ENCODE measurements at regions not wholly inside any gene's neighbourhood (a gene's known extent, or its start where the extent isn't known, plus 50 kb on each side); places are given as distances from the start of the nearest gene placed in this dataset.

- TF ChIP-seq ZNF329 (CRISPR knock-in tag; IDR thresholded peaks at IDR 0.05; ENCODE audit: low read depth) (no peak), HMGXB4 (CRISPR knock-in tag; IDR thresholded peaks at IDR 0.05; ENCODE audit: borderline replicate concordance in 1 of 2, low read depth in 1 of 2) (no peak), IRF9 (CRISPR knock-in tag; IDR thresholded peaks at IDR 0.05; ENCODE audit: borderline replicate concordance) (no peak), NKX3-1 (CRISPR knock-in tag; IDR thresholded peaks at IDR 0.05) (no peak), ZNF550 (CRISPR knock-in tag; IDR thresholded peaks at IDR 0.05; ENCODE audit: borderline replicate concordance) (no peak), HIVEP1 (CRISPR knock-in tag; IDR thresholded peaks at IDR 0.05) (no peak), SETDB1 (CRISPR knock-in tag; IDR thresholded peaks at IDR 0.05; ENCODE audit: borderline replicate concordance) (no peak), AHR (CRISPR knock-in tag; IDR thresholded peaks at IDR 0.05) (no peak), ZBTB3 (CRISPR knock-in tag; IDR thresholded peaks at IDR 0.05; ENCODE audit: borderline replicate concordance, low read depth) (no peak), ATF1 (CRISPR knock-in tag; IDR thresholded peaks at IDR 0.05) (0 out of 2 replicates have a peak, but pooled peaks have one; percentile 41), HOXD1 (CRISPR knock-in tag; IDR thresholded peaks at IDR 0.05) (peak; percentile 85), FOSL2 (CRISPR knock-in tag; IDR thresholded peaks at IDR 0.05) (peak; percentile 87), ZFP1 (CRISPR knock-in tag; IDR thresholded peaks at IDR 0.05) (no peak), ZNF549 (CRISPR knock-in tag; IDR thresholded peaks at IDR 0.05) (no peak), KDM5B (CRISPR knock-in tag; IDR thresholded peaks at IDR 0.05; ENCODE audit: borderline replicate concordance) (no peak), ZNF850 (CRISPR knock-in tag; conservative IDR thresholded peaks at IDR 0.05) (no peak), YEATS2 (CRISPR knock-in tag; IDR thresholded peaks at IDR 0.05; ENCODE audit: borderline replicate concordance) (0 out of 2 replicates have a peak, but pooled peaks have one; percentile 26), MLX (CRISPR knock-in tag; IDR thresholded peaks at IDR 0.05) (no peak), THYN1 (CRISPR knock-in tag; IDR thresholded peaks at IDR 0.05; ENCODE audit: borderline replicate concordance, low read depth) (no peak), ZMAT3 (CRISPR knock-in tag; conservative IDR thresholded peaks at IDR 0.05) (no peak), TAF15 (IDR thresholded peaks at IDR 0.05; ENCODE audit: low read depth, low read length, poor library complexity, severe bottlenecking) (no peak), ZSCAN30 (CRISPR knock-in tag; IDR thresholded peaks at IDR 0.05) (no peak), ZNF205 (CRISPR knock-in tag; IDR thresholded peaks at IDR 0.05) (peak; percentile 18; the same call in 1 of the 2 replicates), ZNF607 (CRISPR knock-in tag; IDR thresholded peaks at IDR 0.05; ENCODE audit: borderline replicate concordance) (no peak), KDM5A (IDR thresholded peaks at IDR 0.05; ENCODE audit: borderline replicate concordance, low read length) (no peak), YY1 (IDR thresholded peaks at IDR 0.05; ENCODE audit: insufficient read depth, insufficient replicate concordance, low read depth, low read length) (peak; percentile 15), CREB3 (CRISPR knock-in tag; IDR thresholded peaks at IDR 0.05) (no peak), CBFB (CRISPR knock-in tag; IDR thresholded peaks at IDR 0.05) (0 out of 2 replicates have a peak, but pooled peaks have one; percentile 20)
Observed at GRCh38 chr1:56331892-56332567, 247.3 kb downstream of the PLPP3 start (continued).
